GM12872 (cell line): ENCODE measurements at regions not wholly inside any gene's neighbourhood (a gene's known extent, or its start where the extent isn't known, plus 50 kb on each side); places are given as distances from the start of the nearest gene placed in this dataset.

Experiments
- TF ChIP-seq, protein P1 (sequence below): IDR thresholded peaks from 3 replicates; pipeline ENCODE4 v1.5.1; 2011; ENCODE audit warnings: low read depth, mild to moderate bottlenecking, low read length, moderate library complexity; ENCODE audit not compliant: insufficient read depth

- TF ChIP-seq, protein P1, sequence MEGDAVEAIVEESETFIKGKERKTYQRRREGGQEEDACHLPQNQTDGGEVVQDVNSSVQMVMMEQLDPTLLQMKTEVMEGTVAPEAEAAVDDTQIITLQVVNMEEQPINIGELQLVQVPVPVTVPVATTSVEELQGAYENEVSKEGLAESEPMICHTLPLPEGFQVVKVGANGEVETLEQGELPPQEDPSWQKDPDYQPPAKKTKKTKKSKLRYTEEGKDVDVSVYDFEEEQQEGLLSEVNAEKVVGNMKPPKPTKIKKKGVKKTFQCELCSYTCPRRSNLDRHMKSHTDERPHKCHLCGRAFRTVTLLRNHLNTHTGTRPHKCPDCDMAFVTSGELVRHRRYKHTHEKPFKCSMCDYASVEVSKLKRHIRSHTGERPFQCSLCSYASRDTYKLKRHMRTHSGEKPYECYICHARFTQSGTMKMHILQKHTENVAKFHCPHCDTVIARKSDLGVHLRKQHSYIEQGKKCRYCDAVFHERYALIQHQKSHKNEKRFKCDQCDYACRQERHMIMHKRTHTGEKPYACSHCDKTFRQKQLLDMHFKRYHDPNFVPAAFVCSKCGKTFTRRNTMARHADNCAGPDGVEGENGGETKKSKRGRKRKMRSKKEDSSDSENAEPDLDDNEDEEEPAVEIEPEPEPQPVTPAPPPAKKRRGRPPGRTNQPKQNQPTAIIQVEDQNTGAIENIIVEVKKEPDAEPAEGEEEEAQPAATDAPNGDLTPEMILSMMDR: no peak
These were observed 1230.2 kb upstream of the ZEB2 start for GRCh38 chr2:145750144-145750543.

DNA sequence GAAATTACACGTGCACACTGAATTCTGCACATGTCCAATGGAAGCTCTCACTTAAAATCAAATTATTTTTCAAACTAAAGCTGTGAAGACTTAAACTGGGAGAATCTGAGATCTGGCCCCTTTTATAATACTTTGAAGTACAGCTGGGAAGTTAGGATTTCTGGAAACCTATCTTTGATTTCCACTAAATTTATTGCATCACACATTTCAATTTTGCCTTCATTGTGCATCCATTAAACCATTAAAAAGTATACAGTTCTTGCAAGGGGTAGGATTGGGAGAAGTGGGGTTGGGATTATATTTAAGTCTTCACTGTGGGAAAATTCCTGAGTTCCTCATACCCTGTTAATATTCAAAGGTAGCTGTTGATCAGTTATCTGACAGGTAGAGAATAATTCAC, 1229.6 kb upstream of the ZEB2 start:
- TF ChIP-seq, protein P1: no peak

DNA sequence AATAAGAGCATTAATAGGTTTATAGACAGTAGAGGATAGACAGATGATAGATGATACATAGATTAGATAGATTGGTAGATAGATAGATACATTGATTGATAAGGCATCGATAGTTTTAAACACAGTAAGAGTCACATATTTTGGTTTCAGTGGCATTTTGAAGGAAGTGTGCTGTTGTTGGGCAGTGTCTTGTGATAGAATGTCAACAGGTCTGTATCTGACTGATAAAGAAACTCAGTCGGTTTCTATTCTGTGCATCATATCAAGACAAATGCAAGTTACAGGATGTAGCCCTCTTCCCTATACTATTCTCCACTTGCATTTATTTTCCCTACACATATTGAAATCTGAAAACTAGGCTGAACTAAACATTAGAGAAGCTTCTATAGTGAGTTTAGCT, 1229.0 kb upstream of the ZEB2 start:
- TF ChIP-seq, protein P1: no peak

DNA sequence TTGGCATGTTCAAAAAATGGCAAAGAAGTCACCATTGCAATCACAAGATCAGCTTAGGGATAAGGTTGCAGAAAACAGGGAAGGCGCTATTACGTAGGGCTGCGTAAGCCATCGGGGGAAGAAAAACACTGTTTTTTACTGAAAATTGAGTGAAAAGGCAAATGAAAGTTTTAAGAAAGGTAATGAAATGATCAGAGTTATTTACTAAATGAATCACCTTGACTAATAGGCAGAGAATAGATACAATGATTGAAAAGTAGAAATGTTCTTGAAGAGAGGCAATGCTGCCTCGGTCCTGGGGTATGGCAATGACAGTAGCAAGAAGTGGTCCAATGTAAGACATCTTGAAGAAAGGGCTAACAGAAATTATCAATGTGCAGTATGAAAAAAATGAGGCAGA, 1227.8 kb upstream of the ZEB2 start:
- TF ChIP-seq, protein P1: no peak

GRCh38 chr2:145744541-145745386, 1224.8 kb upstream of the ZEB2 start:
- TF ChIP-seq, protein P1: no peak

DNA sequence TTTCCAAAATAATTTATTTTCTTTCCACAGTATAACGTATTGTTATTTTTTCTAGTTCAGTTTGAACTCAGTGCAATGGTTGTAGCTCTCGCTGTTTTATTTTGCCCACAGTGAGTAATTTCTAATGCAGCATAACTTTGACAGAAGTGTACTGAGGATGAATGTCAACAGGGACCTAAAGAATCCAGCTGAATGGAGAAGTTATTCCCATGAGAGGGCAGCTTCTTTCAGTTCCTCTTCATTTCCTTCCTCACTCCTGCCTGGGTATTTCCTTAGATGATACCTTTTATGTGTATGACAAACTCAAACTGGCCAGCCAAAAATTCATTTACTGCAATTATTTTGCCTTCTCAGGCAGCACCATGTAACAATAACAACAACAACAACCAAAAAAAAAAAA, 1223.1 kb upstream of the ZEB2 start:
- TF ChIP-seq, protein P1: no peak

GRCh38 chr2:145741636-145742035, 1221.7 kb upstream of the ZEB2 start:
- TF ChIP-seq, protein P1: no peak
